ENCODE measurements at regions not wholly inside any gene's neighbourhood (a gene's known extent, or its start where the extent isn't known, plus 50 kb on each side); places are given as distances from the start of the nearest gene placed in this dataset.
"Not testable (repeated sequence)": the region's sequence is repeated elsewhere in the genome, so short reads cannot be mapped to it uniquely, and the experiment has no call there.

GRCh38 chr6:93889713-93890112 lies 470.4 kb upstream of the EPHA7 start:
- no peak for DNase-seq (ENCODE audit: low read depth)

GRCh38 chr6:93886416-93886815 lies 467.1 kb upstream of the EPHA7 start:
- H3K4me3 ChIP-seq (ENCODE audit: low read depth, low read length) = no peak overlapping the region
- no peak for TF ChIP-seq CTCF (IDR thresholded peaks at IDR 0.05; ENCODE audit: insufficient read depth, low read depth, low read length, missing control alignments)
- DNase-seq (ENCODE audit: low read depth) = no peak

More at GRCh38 chr6:93889713-93890112, 470.4 kb upstream of the EPHA7 start:
- no peak overlapping the region for H3K4me3 ChIP-seq (ENCODE audit: low read depth, low read length)
- no peak for TF ChIP-seq CTCF (IDR thresholded peaks at IDR 0.05; ENCODE audit: insufficient read depth, low read depth, low read length, missing control alignments)

- TF ChIP-seq CTCF (IDR thresholded peaks at IDR 0.05; ENCODE audit: insufficient read depth, low read depth, low read length, missing control alignments) = no peak
- DNase-seq (ENCODE audit: low read depth) = no peak
Measured at GRCh38 chr6:93859971-93860370, 440.6 kb upstream of the EPHA7 start.

GRCh38 chr6:93858213-93858612 lies 438.9 kb upstream of the EPHA7 start:
- DNase-seq (ENCODE audit: low read depth) = no peak
- no peak for TF ChIP-seq CTCF (IDR thresholded peaks at IDR 0.05; ENCODE audit: insufficient read depth, low read depth, low read length, missing control alignments)
- no peak overlapping the region for H3K4me3 ChIP-seq (ENCODE audit: low read depth, low read length)

More at GRCh38 chr6:93859971-93860370, 440.6 kb upstream of the EPHA7 start:
- no peak overlapping the region for H3K4me3 ChIP-seq (ENCODE audit: low read depth, low read length)

GRCh38 chr6:93849857-93850256 lies 430.5 kb upstream of the EPHA7 start:
- H3K4me3 ChIP-seq (ENCODE audit: low read depth, low read length) = no peak overlapping the region
- no peak for DNase-seq (ENCODE audit: low read depth)
- TF ChIP-seq CTCF (IDR thresholded peaks at IDR 0.05; ENCODE audit: insufficient read depth, low read depth, low read length, missing control alignments) = no peak

- DNase-seq (ENCODE audit: low read depth) = no peak
- no peak for TF ChIP-seq CTCF (IDR thresholded peaks at IDR 0.05; ENCODE audit: insufficient read depth, low read depth, low read length, missing control alignments)
- no peak overlapping the region for H3K4me3 ChIP-seq (ENCODE audit: low read depth, low read length)
Measured at GRCh38 chr6:93848031-93848742, 428.8 kb upstream of the EPHA7 start.

- no peak for DNase-seq (ENCODE audit: low read depth)
- H3K4me3 ChIP-seq (ENCODE audit: low read depth, low read length) = no peak overlapping the region
- no peak for TF ChIP-seq CTCF (IDR thresholded peaks at IDR 0.05; ENCODE audit: insufficient read depth, low read depth, low read length, missing control alignments)
Measured at GRCh38 chr6:93842178-93842577, 422.8 kb upstream of the EPHA7 start.

- not testable (repeated sequence) for H3K4me3 ChIP-seq (ENCODE audit: low read depth, low read length); DNase-seq (ENCODE audit: low read depth)
Measured at GRCh38 chr6:93835451-93836145, 416.2 kb upstream of the EPHA7 start.

GRCh38 chr6:93835026-93835425 lies 415.7 kb upstream of the EPHA7 start:
- H3K4me3 ChIP-seq (ENCODE audit: low read depth, low read length); DNase-seq (ENCODE audit: low read depth): not testable (repeated sequence)

GRCh38 chr6:93833326-93833725 lies 414.0 kb upstream of the EPHA7 start:
- H3K4me3 ChIP-seq (ENCODE audit: low read depth, low read length); DNase-seq (ENCODE audit: low read depth): not testable (repeated sequence)
